ENCODE measurements at regions not wholly inside any gene's neighbourhood (a gene's known extent, or its start where the extent isn't known, plus 50 kb on each side); places are given as distances from the start of the nearest gene placed in this dataset.

DNA sequence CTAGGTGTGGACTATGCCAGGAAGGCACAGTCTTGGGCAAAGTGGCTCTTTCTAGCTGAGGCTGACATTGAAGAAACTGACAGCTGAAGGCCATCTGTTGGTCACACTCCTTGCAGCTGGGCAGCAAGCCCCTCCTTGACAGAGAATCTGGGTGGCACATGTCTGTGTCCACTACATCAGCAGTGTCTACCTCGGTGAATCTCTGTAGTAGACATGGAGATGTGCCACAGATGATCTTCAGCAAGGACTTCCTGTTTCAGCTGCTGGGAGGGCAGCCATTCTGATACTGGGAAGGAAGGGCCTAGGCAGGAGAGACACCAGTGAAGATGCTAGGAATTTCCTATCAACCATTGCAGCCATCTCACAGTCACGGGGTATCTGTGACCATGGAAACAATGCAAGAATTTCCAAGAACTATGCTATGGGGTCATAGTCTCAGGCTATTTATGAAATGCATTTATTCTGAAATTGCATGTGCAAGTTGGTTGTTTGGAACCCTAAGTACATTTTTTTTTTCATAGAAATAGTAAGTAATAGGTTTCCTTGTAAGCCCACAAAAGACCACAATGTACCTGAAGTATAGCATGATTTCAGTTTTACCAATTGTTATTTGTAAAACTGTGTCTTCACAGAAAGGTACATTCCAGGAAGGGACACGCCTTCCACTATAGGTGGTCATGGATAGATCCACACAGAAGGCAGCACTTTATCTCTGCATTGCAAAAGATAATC is 63.8 kb upstream of the DARS1 start (continued):
- no peak for TF ChIP-seq EZH2 (IDR thresholded peaks at IDR 0.05; ENCODE audit: low read depth, unreplicated experiment)
- TF ChIP-seq, protein P1, sequence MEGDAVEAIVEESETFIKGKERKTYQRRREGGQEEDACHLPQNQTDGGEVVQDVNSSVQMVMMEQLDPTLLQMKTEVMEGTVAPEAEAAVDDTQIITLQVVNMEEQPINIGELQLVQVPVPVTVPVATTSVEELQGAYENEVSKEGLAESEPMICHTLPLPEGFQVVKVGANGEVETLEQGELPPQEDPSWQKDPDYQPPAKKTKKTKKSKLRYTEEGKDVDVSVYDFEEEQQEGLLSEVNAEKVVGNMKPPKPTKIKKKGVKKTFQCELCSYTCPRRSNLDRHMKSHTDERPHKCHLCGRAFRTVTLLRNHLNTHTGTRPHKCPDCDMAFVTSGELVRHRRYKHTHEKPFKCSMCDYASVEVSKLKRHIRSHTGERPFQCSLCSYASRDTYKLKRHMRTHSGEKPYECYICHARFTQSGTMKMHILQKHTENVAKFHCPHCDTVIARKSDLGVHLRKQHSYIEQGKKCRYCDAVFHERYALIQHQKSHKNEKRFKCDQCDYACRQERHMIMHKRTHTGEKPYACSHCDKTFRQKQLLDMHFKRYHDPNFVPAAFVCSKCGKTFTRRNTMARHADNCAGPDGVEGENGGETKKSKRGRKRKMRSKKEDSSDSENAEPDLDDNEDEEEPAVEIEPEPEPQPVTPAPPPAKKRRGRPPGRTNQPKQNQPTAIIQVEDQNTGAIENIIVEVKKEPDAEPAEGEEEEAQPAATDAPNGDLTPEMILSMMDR (conservative IDR thresholded peaks at IDR 0.05; ENCODE audit: low read depth in 2 of 2), result no peak
- TF ChIP-seq EZH2phosphoT487 (IDR thresholded peaks at IDR 0.05; ENCODE audit: unreplicated experiment), result no peak
- TF ChIP-seq POLR2AphosphoS5 (IDR thresholded peaks at IDR 0.05; ENCODE audit: low read depth), result no peak
- TF ChIP-seq, protein P2, sequence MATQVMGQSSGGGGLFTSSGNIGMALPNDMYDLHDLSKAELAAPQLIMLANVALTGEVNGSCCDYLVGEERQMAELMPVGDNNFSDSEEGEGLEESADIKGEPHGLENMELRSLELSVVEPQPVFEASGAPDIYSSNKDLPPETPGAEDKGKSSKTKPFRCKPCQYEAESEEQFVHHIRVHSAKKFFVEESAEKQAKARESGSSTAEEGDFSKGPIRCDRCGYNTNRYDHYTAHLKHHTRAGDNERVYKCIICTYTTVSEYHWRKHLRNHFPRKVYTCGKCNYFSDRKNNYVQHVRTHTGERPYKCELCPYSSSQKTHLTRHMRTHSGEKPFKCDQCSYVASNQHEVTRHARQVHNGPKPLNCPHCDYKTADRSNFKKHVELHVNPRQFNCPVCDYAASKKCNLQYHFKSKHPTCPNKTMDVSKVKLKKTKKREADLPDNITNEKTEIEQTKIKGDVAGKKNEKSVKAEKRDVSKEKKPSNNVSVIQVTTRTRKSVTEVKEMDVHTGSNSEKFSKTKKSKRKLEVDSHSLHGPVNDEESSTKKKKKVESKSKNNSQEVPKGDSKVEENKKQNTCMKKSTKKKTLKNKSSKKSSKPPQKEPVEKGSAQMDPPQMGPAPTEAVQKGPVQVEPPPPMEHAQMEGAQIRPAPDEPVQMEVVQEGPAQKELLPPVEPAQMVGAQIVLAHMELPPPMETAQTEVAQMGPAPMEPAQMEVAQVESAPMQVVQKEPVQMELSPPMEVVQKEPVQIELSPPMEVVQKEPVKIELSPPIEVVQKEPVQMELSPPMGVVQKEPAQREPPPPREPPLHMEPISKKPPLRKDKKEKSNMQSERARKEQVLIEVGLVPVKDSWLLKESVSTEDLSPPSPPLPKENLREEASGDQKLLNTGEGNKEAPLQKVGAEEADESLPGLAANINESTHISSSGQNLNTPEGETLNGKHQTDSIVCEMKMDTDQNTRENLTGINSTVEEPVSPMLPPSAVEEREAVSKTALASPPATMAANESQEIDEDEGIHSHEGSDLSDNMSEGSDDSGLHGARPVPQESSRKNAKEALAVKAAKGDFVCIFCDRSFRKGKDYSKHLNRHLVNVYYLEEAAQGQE (IDR thresholded peaks at IDR 0.05; ENCODE audit: unreplicated experiment), result no peak
- TF ChIP-seq ZNF114 (CRISPR knock-in tag; IDR thresholded peaks at IDR 0.05), result no peak
- no peak for TF ChIP-seq NANOG (IDR thresholded peaks at IDR 0.05; ENCODE audit: borderline replicate concordance)

- Histone ChIP-seq H3K27me3 (ENCODE audit: insufficient read depth) (no peaks in the 10 kb centered on the region), H3K4me2 (no peak overlapping the region), H3K27ac (ENCODE audit: low read depth) (no peak overlapping the region), H3K4me3 (no peak overlapping the region), H3K9me2 (ENCODE audit: insufficient read depth) (no peaks in the 10 kb centered on the region), H3K36me3 (ENCODE audit: insufficient read depth) (no peaks in the 10 kb centered on the region), H4K20me1 (replicated peaks; ENCODE audit: insufficient read depth) (no peaks in the 10 kb centered on the region), H3K79me2 (replicated peaks; ENCODE audit: insufficient read depth) (no peaks in the 10 kb centered on the region), H2AFZ (no peak overlapping the region), H3K4me1 (ENCODE audit: insufficient read depth) (no peaks in the 10 kb centered on the region), H3F3A (replicated peaks; ENCODE audit: low read depth) (no peaks in the 10 kb centered on the region)
- H3K9me3 Mint-ChIP-seq, result no peaks in the 10 kb centered on the region
- DNase-seq (ENCODE audit: low spot score), result no peak
- no peaks in the 10 kb centered on the region for H3K27me3 Mint-ChIP-seq (ENCODE audit: insufficient read depth, low read depth, poor library complexity)
- ATAC-seq, result no peak
- no peaks in the 10 kb centered on the region for H3K36me3 Mint-ChIP-seq (ENCODE audit: low read depth)
- no peak overlapping the region for H3K4me3 Mint-ChIP-seq
- H3K27ac Mint-ChIP-seq, result no peak overlapping the region
- no peaks in the 10 kb centered on the region for H3K4me1 Mint-ChIP-seq
- TF ChIP-seq EZH2 (IDR thresholded peaks at IDR 0.05; ENCODE audit: low read depth, unreplicated experiment) (no peak), ZNF462 (CRISPR knock-in tag; IDR thresholded peaks at IDR 0.05) (no peak), ZNF331 (CRISPR knock-in tag; IDR thresholded peaks at IDR 0.05; ENCODE audit: low read depth) (no peak), CREB1 (CRISPR knock-in tag; IDR thresholded peaks at IDR 0.05; ENCODE audit: low read depth) (no peak)
Measured at GRCh38 chr2:136045835-136046570, 60.6 kb upstream of the DARS1 start.

All from GM23338 (cell line).